Activated T-helper 17 cell treated with anti-CD3 and anti-CD28 coated beads, Interleukin-2, amount 50 U/mL, for 72 hours (primary cell): ENCODE measurements at regions not wholly inside any gene's neighbourhood (a gene's known extent, or its start where the extent isn't known, plus 50 kb on each side); places are given as distances from the start of the nearest gene placed in this dataset.
"Not testable (repeated sequence)": the region's sequence is repeated elsewhere in the genome, so short reads cannot be mapped to it uniquely, and the experiment has no call there.

Source experiments
- ATAC-seq: fragments of 150-1000 bp; cut with Tn5 transposase; replicated peaks from 2 replicates; pipeline ENCODE4 v1.10.0; 2021; ENCODE audit warnings: mild to moderate bottlenecking, moderate library complexity
- H3K27ac Mint-ChIP-seq: one replicate; pipeline ENCODE4 v1.8.0; 2022; ENCODE audit warnings: mixed read lengths
- H3K27me3 Mint-ChIP-seq: one replicate; pipeline ENCODE4 v1.8.0; 2022; ENCODE audit warnings: mixed read lengths
- H3K36me3 Mint-ChIP-seq: one replicate; pipeline ENCODE4 v1.8.0; 2022; ENCODE audit warnings: low read depth, mild to moderate bottlenecking, mixed read lengths
- H3K4me1 Mint-ChIP-seq: one replicate; pipeline ENCODE4 v1.8.0; 2022; ENCODE audit warnings: mixed read lengths
- H3K4me3 Mint-ChIP-seq: one replicate; pipeline ENCODE4 v1.8.0; 2022; ENCODE audit warnings: mild to moderate bottlenecking, mixed read lengths
- H3K9me3 Mint-ChIP-seq: one replicate; pipeline ENCODE4 v1.8.0; 2022; ENCODE audit warnings: mixed read lengths

DNA sequence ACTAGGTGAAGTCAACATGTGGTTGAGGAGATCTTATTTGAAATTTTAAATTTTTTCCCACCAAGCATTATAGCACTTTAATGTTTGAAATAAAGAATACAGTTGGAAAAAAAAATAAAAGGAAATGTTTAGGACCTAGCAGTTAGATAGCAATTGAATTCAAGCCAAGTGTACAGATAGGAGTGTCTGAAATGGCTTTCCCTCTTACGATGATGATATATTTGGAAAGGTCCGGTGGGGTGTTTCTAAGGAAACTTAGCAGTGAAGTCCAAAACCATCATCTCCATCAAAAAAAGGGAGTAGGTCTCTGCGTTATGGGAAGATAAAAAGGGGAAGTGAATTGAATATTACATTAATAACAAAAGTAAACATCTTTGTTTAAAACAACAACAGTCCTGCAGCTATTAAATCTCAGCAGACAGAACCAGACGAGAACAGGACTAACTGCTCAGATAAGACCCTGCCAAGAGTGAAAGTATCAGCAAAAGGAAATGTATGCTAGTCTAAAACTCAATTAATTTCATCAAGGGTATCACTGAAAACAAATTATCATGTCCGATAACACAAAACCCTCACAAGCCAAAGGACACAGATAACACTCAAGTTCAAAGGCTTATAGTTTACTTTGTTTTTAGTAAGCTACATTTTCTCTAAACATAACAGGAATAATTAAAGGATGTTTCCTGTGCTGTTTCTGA is 242.0 kb downstream of the BMP4 start:
- no peaks in the 10 kb centered on the region for H3K27me3 Mint-ChIP-seq
- no peaks in the 10 kb centered on the region for H3K4me1 Mint-ChIP-seq
- no peak for ATAC-seq
- H3K4me3 Mint-ChIP-seq = no peak overlapping the region
- H3K9me3 Mint-ChIP-seq = peaks cover 1% of the 10 kb centered on the region
- H3K36me3 Mint-ChIP-seq = no peaks in the 10 kb centered on the region
- no peak overlapping the region for H3K27ac Mint-ChIP-seq

DNA sequence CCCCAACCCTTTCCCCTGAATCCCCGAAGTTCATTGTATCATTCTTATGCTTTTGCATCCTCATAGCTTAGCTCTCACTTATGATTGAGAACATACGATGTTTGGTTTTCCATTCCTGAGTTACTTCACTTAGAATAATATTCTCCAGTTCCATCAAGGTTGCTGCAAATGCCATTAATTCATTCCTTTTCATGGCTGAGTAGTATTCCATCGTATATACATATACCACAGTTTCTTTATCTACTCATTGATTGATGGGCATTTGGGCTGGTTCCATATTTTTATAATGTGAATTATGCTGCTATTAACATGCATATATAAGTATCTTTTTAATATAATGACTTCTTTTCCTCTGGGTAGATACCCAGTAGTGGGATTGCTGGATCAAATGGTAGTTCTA is 243.7 kb downstream of the BMP4 start:
- not testable (repeated sequence) for H3K4me3 Mint-ChIP-seq, H3K36me3 Mint-ChIP-seq, H3K27me3 Mint-ChIP-seq, ATAC-seq, H3K4me1 Mint-ChIP-seq, H3K27ac Mint-ChIP-seq, H3K9me3 Mint-ChIP-seq

GRCh38 chr14:53711205-53711604 is 245.4 kb downstream of the BMP4 start:
- Mint-ChIP-seq H3K9me3 (no peaks in the 10 kb centered on the region), H3K4me3 (no peak overlapping the region), H3K4me1 (no peaks in the 10 kb centered on the region), H3K27me3 (no peaks in the 10 kb centered on the region), H3K36me3 (no peaks in the 10 kb centered on the region), H3K27ac (no peak overlapping the region)
- ATAC-seq = no peak

DNA sequence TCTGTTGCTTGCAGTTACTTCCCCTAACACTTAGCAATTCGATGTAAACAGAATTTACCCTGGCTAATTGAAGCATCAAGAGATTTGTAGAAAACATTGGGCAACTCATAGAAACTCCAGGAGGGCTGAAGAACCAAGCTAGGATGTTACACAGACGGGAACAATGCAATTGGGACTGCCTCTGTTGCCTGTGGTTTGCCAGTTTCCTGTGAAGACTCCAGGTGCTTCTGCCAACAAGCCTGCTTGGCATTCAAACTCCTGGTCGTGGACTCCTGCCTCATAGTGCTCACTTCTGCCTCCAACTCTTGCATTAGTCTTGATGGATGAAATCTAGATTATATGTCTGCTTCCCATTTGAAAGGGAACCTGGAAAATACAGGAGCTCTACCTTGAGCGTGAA is 246.0 kb downstream of the BMP4 start:
- Mint-ChIP-seq H3K27me3 (no peaks in the 10 kb centered on the region), H3K9me3 (no peaks in the 10 kb centered on the region), H3K27ac (no peak overlapping the region), H3K4me3 (no peak overlapping the region), H3K4me1 (no peaks in the 10 kb centered on the region), H3K36me3 (no peaks in the 10 kb centered on the region)
- no peak for ATAC-seq

DNA sequence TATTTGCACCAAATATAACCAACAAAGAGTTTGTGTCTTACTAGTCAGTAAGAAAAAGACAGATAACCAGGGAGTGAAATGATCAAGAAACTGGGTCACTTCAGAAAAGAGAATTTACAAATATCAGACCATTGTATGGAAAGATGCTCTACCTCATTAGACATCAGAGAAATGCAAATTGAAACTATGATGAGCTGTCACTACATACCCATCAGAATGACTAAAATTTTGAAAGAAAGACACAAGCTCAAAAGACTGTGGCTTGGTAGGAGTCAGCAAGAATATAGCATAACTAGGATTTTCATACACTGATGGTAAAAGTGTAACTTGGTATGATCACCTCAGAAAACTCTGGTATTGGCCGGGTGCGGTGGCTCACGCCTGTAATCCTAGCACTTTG is 247.2 kb downstream of the BMP4 start:
- no peak overlapping the region for H3K4me3 Mint-ChIP-seq
- H3K9me3 Mint-ChIP-seq = no peaks in the 10 kb centered on the region
- H3K27ac Mint-ChIP-seq = no peak overlapping the region
- no peaks in the 10 kb centered on the region for H3K36me3 Mint-ChIP-seq
- no peaks in the 10 kb centered on the region for H3K27me3 Mint-ChIP-seq
- H3K4me1 Mint-ChIP-seq = no peaks in the 10 kb centered on the region
- no peak for ATAC-seq

DNA sequence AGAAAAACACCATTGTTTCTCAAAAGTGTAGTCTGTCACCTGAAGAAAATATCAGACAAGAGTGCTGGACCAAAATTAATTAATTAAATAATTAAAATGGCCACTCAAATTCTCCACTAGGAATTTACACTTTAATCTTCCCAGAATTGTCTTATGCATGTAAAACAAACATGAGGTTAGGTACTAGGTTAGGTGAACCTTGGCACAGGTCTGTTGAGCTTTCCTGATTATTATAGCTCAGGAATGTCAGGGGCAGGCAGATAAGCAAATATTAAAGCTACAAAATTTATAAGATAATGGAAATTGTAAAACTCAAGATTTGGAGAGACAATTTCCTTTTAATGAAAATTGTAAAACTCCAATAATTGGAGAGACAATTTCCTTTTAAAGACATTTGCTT is 253.2 kb downstream of the BMP4 start:
- Mint-ChIP-seq H3K36me3 (no peaks in the 10 kb centered on the region), H3K9me3 (peaks cover 10% of the 10 kb centered on the region), H3K27me3 (no peaks in the 10 kb centered on the region), H3K4me1 (no peaks in the 10 kb centered on the region), H3K27ac (no peak overlapping the region), H3K4me3 (no peak overlapping the region)
- ATAC-seq = no peak

GRCh38 chr14:53701108-53701875 is 255.3 kb downstream of the BMP4 start:
- no peaks in the 10 kb centered on the region for H3K27me3 Mint-ChIP-seq
- H3K27ac Mint-ChIP-seq = no peak overlapping the region
- H3K4me1 Mint-ChIP-seq = no peaks in the 10 kb centered on the region
- H3K4me3 Mint-ChIP-seq = no peak overlapping the region
- no peaks in the 10 kb centered on the region for H3K36me3 Mint-ChIP-seq
- peaks cover 10% of the 10 kb centered on the region for H3K9me3 Mint-ChIP-seq
- no peak for ATAC-seq

DNA sequence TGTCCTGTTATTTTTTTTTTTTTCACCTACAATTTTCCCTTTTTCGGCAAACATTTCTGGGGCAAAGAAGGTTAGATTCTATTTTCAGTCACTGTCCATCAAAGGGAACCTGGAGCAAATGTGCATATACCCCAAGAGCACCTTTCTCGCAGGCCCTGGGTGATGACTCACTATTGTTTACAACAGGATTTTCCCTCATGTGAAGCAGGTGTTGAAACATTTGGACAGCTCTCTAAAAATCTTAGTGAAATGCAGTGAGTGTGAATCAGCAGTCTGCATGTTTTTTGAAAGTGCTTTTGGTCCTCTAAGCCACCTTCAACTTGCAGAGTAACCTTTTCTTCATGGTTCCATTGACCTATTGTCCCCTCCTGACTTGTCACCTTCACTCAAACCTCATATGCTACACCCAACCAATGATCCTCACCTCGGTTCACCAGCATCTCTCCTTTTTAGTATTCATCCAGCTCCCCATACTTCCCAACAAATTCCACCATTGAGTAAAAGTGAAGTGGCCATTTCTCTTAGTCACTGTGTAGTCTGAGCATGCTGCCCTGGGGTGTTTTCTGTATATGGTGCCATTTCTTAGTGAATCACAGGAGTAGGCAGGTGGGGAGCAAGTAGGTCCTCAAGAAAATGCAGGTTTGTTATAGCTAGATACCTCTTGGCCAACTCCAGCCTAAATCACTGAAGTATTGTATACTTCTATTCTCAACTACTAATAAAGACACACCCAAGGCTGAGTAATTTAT is 260.2 kb downstream of the BMP4 start:
- Mint-ChIP-seq H3K36me3 (no peaks in the 10 kb centered on the region), H3K9me3 (peaks cover 10% of the 10 kb centered on the region), H3K27me3 (no peaks in the 10 kb centered on the region), H3K27ac (no peak overlapping the region), H3K4me1 (no peaks in the 10 kb centered on the region), H3K4me3 (no peak overlapping the region)
- ATAC-seq = no peak

- H3K4me1 Mint-ChIP-seq = no peaks in the 10 kb centered on the region
- peaks cover 8% of the 10 kb centered on the region for H3K9me3 Mint-ChIP-seq
- no peak overlapping the region for H3K27ac Mint-ChIP-seq
- no peak for ATAC-seq
- no peaks in the 10 kb centered on the region for H3K27me3 Mint-ChIP-seq
- H3K4me3 Mint-ChIP-seq = no peak overlapping the region
- H3K36me3 Mint-ChIP-seq = no peaks in the 10 kb centered on the region
These were observed 260.9 kb downstream of the BMP4 start for GRCh38 chr14:53695692-53696214.

DNA sequence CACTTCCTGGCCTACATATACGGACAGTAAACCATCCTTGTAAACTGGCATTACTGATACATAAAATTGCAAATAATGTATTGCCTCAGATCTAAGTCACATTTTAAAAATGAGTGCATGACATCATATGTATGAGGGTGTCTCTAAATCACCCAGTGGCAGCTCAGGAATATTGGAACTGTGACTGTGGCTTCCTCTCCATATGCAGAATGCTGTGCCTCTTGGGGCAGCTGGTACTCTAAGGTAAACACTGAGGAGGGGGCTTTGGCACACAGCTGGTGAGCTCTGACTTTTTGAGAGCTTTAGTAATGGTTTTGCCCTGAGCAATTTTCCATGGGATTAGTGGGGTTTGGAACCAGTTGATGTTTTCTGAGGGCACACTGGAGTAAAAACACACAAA is 263.7 kb downstream of the BMP4 start:
- no peaks in the 10 kb centered on the region for H3K27me3 Mint-ChIP-seq
- no peak overlapping the region for H3K4me3 Mint-ChIP-seq
- H3K9me3 Mint-ChIP-seq = peaks cover 3% of the 10 kb centered on the region
- no peaks in the 10 kb centered on the region for H3K36me3 Mint-ChIP-seq
- no peaks in the 10 kb centered on the region for H3K4me1 Mint-ChIP-seq
- no peak overlapping the region for H3K27ac Mint-ChIP-seq
- ATAC-seq = no peak

DNA sequence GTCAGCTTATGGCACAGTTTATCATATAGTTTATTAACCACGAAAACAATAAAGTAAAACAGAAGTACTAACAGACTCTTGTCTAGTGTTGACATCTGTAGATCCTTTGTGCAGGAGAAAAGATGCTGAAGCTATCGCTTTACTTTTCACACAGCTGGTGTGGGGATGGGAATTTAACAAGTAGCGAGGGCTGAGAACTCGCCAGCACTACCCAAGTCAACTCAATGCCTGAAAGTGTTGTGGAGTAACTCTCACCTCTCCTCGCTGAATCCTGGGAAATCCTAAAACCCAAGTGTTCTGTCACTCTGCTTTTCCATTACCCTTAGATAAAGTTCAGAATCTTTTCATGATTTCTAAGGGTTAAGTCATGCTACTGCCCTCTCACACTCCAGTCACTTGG is 264.2 kb downstream of the BMP4 start:
- no peak overlapping the region for H3K27ac Mint-ChIP-seq
- H3K36me3 Mint-ChIP-seq = no peaks in the 10 kb centered on the region
- peaks cover 3% of the 10 kb centered on the region for H3K9me3 Mint-ChIP-seq
- no peaks in the 10 kb centered on the region for H3K4me1 Mint-ChIP-seq
- ATAC-seq = no peak
- no peak overlapping the region for H3K4me3 Mint-ChIP-seq
- H3K27me3 Mint-ChIP-seq = no peaks in the 10 kb centered on the region

- Mint-ChIP-seq H3K4me3 (no peak overlapping the region), H3K4me1 (no peaks in the 10 kb centered on the region), H3K27ac (no peak overlapping the region), H3K9me3 (peaks cover 7% of the 10 kb centered on the region), H3K36me3 (no peaks in the 10 kb centered on the region), H3K27me3 (no peaks in the 10 kb centered on the region)
- ATAC-seq = no peak
These were observed 273.4 kb downstream of the BMP4 start for GRCh38 chr14:53683229-53683628.

DNA sequence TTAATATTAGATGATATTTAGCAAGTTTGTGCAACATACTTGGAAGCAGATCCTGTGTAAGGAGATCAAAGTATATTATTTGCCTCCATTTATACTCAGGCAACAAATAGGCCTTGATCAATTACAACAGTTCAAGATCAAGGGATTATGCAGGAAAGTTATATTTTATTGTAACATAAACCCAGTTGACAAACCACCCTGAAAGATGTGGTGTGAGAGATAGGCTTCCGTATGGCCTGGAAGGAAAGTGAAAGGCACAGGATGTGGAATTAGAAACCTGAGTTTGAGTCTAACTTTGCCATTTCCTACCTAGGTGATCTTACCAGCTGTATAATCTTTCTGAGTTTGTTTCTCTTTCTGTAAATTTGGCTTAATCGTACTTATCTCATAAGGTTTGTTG is 284.1 kb downstream of the BMP4 start:
- H3K9me3 Mint-ChIP-seq = peaks cover 3% of the 10 kb centered on the region
- ATAC-seq = no peak
- no peaks in the 10 kb centered on the region for H3K27me3 Mint-ChIP-seq
- no peak overlapping the region for H3K27ac Mint-ChIP-seq
- H3K4me1 Mint-ChIP-seq = no peaks in the 10 kb centered on the region
- no peaks in the 10 kb centered on the region for H3K36me3 Mint-ChIP-seq
- H3K4me3 Mint-ChIP-seq = no peak overlapping the region

DNA sequence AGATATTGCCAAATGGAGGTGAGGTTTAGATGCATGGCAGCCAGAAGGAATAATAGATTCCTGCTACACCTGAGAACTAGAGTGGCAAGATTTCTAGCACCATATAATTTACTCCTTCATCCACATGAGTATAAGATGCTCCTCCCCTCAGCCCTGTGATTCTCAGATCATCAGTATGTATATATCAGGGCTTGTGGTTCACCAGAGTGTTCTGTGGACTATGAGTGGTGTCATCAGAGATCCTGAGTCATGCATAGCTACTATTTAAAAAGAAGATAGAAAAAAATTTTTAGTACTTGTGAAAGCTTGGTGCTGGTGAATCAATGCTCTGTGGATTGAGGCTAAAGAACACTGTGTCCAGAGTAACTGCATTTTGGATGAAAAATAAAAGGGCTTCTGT is 285.9 kb downstream of the BMP4 start:
- H3K9me3 Mint-ChIP-seq = peaks cover 5% of the 10 kb centered on the region
- no peak overlapping the region for H3K4me3 Mint-ChIP-seq
- no peaks in the 10 kb centered on the region for H3K36me3 Mint-ChIP-seq
- no peaks in the 10 kb centered on the region for H3K4me1 Mint-ChIP-seq
- ATAC-seq = peak; percentile 29
- H3K27ac Mint-ChIP-seq = no peak overlapping the region
- H3K27me3 Mint-ChIP-seq = no peaks in the 10 kb centered on the region

DNA sequence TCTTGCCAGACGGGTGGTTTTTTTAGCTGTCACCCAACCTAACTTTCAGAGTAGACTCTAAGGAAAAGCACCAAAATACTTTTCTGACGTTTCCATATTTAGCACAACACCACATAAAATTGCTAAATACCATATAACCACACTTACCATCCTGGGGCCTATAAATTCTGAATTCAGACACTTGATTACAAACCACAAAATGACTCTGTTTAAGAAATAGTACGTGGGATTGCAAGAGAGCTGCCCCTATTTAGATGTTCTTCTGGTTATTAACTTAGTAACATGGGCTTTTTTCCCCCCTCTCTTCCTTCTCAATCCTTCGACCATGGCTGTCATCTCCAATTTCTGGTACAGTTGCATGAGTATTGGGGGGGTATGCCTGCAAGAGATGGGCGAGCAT is 287.7 kb downstream of the BMP4 start:
- H3K36me3 Mint-ChIP-seq = no peaks in the 10 kb centered on the region
- H3K4me3 Mint-ChIP-seq = no peak overlapping the region
- ATAC-seq = no peak
- H3K27me3 Mint-ChIP-seq = no peaks in the 10 kb centered on the region
- no peak overlapping the region for H3K27ac Mint-ChIP-seq
- H3K9me3 Mint-ChIP-seq = peaks cover 5% of the 10 kb centered on the region
- no peaks in the 10 kb centered on the region for H3K4me1 Mint-ChIP-seq
